NCI-H748 treated with DMSO at 0.1 percent for 48 hours (cell line): ENCODE measurements at regions not wholly inside any gene's neighbourhood (a gene's known extent, or its start where the extent isn't known, plus 50 kb on each side); places are given as distances from the start of the nearest gene placed in this dataset.

Experiments used
- DNase-seq: peaks from one replicate; lab custom pipeline; 2025; lab: John Stamatoyannopoulos, UW

DNA sequence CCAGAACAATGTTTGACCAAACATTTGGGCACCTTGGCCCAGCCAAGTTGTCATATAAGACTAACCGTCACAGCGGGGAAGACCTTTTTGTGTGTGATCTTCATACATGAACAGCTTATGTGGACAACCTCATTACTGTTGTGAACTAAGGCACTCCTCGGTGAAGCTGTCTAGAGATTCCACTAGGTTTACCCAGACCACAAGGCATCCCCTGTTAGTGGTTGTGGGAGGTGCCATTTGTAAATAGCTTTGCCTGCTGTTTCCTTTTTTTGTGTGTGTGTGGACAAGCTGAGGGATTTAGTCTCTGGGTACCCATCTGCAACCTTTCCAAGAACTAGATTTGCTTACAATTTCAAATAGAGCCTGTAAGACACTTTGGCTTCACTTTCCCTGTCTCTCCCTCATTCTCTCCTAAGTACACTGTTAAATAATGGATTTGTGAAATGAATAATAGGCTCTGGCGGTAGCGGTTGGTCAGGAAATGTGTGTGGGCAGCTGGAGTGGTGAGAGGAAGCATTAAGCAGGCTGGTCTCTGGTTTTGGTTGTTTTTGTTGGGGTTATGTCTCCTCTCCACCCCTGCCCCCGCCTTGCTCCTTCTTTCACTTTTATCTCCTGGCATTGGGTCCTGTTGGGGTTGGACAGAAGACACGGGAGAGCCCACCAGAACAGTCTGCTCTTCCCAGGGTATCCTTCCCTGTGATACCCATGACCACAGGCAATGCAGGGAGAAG is 727.6 kb downstream of the VRK1 start:
- no peak for DNase-seq

DNA sequence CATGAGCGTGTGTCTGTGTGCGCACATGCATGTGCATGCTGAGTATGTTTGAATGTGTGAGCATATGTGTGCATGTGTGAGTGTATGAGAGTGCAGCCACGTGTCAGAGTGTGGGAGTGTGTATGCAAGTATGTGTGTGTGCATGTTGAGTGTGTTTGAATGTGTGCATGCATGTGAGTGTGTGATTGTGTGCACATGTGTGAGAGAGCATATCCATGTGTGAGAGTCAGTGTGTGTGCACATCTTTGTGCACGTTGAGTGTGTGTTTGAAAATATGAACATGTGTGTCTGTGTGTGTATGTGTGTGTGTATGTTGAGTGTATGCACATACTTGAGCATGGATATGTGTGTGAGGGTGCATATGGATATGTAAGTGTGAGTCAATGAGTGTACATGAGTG is 730.8 kb downstream of the VRK1 start:
- DNase-seq, result no peak

DNA sequence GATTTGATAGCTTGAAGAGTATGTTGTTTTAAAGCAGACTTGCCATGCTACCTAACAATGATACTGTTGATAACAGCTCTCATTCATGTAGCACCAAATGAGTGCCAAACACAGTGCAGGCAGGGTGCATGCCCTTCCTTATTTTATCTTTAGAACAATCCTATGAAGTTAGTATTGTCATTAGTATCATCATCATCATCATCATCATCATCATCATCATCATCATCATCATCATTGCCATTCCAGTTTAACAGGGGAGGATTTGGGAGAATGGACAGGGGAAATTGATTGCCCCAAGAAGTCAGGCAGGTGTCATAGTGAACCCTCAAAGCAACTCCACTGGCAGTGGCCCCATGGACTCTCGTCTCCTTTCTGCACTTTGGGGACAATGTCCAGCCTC is 734.9 kb downstream of the VRK1 start:
- no peak for DNase-seq

DNA sequence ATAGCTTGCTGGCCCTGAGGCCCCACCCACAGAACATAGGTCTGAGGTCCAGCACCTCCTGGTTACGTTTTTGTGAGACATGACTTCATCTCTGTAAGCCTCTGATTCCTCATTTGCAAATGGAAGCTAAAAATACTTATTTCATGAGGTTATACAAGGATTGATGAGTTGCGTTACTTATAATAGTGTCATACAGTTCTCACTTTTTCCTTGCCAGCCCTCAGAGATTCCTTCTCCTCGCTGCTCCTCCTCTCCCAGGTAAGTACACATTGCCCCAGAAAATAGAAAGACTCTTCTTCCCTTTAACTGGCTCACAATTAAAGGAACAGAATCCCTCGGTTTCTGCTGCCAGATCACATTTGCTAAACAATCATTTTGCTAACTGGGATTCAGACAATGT is 739.2 kb downstream of the VRK1 start:
- DNase-seq, result no peak

DNA sequence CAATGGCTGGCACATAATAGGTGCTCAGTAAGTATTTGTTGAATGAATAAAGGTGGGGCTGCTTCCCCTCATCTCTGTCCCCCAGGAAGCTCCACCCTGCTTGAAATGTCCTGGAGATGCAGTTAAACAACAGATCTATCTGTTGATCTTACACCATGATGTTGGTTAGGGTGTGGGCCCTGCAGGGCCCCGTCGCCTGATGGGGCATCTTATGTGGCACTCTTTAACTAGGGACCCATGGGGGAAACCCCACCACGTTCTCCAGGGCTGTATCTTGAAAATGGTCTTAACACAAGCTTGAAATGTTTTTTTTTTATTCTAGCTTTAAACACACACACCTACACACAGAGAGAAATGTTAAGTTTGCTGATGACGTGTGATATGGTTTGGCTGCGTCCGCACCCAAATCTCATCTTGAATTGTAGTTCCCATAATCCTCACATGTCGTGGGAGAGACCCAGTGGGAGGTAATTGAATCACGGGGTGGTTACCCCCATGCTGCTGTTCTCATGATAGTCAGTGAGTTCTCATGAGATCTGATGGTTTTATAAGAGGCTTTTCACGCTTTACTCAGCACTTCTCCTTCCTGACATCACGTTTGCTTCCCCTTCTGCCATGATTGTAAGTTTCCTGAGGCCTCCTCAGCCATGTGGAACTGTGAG is 741.7 kb downstream of the VRK1 start:
- DNase-seq, result no peak

DNA sequence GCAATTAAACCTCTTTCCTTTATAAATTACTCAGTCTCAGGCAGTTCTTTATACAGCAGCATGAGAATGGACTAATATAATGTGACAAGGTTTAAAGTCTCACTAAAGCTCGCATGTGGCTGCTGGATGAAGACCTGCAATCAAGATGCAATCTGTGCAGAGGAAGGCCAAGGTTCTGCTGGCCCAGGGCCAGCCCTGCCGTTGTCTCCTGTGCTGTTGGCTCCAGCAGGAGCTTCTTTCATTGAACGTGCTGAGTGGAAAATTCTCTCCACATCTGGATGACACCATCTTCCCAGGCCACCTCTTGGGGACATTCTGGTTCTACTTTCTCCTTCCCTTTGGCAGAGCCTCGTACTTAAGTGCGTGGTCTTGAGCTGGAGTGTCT is 742.2 kb downstream of the VRK1 start:
- DNase-seq, result no peak

DNA sequence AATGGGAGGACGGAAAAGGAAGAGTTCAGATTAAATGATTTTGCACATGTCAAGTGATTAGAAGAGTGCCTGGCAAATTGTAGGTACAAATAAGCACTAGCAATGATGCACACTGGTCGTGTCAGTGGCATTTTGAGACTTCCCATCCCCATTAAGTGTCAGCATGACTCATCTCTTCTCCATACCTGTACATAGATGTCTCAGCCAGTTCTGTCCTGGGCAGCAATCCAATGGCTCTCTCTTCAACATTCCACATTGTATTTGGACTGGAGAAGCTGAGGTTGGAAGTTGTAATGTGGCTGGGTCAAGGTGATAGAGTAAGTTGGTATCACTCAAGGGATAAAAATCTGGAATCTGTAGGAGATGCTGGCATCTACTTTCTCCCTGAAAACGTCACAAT is 742.7 kb downstream of the VRK1 start:
- no peak for DNase-seq

DNA sequence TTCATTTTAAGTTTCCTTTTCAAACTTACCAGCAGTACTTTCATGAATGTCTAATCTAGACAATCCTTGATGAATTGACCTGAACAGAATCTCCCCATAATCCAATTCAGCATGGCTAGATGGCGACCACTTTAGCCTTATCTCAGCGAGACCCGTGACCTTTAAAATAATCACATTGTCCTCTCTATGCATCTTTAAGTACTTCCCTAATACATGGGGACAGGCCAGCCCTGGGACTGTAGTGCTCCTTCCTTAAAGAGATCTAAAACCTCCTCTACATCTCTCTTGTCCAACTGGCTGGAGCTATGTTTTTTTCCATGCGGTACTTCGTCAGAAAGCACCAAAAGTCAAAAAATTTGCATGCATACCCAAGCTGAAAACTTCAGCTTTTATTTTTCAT is 746.0 kb downstream of the VRK1 start:
- no peak for DNase-seq

DNA sequence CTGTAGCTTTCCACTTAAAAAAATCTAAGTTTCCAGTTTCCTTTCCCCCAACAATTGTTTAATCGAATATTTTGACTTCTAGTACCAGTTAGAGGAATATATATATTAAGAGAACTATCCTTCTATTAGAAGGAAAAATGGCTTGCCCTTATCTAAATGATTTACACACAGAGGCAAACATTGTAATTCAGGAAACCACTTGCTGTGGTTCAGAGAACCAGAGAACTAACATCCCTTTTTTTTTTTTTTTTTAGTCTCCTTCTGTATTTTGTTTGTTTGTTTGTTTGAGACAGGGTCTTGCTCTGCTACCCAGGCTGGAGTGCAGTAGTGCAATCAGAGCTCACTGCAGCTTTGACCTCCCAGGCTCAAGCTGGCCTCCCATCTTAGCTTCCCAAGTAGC is 746.6 kb downstream of the VRK1 start:
- DNase-seq, result no peak

DNA sequence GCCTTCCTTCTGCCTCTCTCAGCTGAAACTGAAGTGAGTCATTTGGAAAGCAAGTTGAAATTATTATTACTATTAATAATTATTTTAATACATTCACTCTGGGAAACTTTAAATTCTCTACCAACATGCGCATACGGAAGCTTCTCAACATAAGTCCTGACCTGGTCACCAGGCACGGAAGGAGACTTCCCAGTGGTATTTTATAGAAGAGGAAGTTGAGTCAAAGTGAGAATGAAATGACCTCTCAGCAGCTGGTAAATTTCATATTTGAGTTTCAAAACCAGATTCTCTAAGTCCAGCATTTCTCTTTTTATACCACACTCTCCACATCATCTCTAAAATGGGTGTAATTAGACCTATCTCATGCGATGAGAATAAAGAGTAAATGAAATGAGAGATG is 747.4 kb downstream of the VRK1 start:
- no peak for DNase-seq

DNA sequence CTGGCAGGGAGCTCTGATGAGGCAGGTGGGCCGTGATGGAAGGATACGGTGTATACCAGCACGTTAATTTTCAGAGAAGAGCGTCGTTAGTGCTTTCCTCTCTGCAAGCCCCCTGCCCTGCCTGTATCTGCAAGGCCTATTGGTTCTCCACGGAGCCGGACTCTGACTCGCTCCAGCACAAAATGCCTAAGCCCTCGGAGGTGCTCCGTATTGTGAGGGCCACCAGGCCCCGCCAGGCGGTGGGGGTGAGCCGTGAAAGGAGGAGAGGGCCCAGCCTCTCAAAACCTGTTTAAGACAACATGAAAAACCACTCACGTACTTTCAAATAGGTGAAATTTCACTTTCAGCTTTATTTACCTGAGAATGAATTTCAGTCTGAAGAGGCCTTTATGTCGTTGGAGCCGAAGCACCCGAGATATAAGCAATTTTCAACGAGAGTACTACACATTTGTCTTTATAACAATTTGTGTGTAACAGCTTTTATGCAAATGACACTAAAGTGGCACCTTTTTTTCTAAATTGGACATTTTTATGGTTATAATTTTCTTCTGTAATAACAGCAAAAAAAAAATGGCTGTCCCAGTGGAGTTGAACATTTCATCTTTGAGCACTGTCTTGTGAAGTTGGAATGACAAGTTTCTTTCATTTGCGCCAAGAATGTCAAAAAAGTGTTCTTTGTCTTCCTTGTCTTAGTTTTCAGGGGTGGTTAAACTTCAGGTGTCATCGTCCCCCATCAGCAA is 749.5 kb downstream of the VRK1 start:
- no peak for DNase-seq

DNA sequence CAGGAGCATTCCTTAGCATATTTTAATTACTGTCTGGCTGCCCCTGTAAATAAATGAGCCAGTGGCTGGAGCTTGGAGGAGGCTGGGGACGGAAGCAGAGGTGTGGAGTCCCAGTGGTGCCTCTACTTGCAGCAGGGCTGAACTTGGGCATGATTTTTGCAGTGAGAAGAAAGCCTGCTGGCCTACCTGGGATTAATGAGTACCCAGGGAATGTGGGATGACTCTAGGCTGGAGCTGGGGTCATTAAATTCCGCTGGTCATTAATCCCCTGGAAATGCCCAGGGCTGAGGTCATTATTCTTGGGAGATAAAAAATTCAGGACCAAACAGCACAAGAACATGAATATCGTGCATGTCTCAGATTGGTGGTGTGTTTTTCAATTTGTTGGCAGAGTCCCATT is 753.3 kb downstream of the VRK1 start:
- no peak for DNase-seq

DNA sequence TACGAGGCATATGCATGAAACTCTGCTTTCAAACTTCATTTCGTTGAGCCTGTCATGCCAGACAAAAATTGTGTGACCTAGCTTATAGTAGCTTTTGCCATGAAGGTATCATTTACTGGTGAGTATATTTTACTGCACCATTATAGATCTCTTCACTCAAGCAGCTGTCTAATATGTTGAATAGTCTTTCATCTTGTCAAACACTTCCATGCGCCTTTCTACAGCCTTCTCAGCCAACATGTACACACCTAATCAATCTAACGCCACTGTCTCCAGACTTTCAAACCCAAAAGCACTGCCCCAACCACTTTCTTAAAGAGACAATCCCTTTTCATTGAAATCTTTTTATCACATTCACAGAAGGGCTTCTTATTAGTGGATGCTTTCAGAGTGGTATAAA is 757.4 kb downstream of the VRK1 start:
- no peak for DNase-seq

DNA sequence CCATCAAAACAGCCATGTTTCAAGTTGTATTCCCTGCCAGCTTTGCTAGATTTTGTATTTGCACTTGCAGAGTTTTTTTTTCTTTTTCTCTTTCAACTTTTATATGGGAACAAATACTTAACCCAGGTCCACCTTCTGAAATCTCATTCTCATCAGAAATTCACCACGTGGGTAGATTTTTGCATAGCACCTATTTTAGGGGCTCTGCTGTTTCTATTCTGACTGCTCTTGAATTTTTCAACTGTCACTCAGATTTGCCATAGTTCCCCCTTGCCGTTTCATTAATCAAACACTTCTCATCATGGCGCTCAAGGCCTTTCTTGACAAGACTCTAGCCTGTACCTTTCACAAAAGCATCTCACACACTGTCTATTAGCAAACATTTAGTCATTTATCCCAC is 767.2 kb downstream of the VRK1 start:
- DNase-seq, result no peak

DNA sequence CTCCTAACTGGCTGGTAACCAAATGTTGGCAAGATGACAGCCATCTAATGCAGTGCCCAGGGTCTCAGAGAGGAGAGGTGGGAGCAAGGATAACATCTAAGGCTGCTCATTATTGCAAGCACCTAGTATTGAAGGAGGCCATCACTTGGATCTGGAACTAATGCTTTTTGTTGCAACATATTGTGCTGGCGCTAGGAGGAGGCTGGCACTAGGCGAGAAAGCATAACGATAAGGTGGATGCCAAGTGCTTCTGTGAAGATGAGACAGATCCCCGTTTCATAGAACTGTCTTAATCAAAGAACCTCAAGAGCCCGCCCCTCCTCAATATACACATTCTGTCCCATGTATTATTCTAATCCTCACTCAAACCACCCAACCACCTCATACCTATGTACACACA is 774.0 kb downstream of the VRK1 start:
- no peak for DNase-seq

DNA sequence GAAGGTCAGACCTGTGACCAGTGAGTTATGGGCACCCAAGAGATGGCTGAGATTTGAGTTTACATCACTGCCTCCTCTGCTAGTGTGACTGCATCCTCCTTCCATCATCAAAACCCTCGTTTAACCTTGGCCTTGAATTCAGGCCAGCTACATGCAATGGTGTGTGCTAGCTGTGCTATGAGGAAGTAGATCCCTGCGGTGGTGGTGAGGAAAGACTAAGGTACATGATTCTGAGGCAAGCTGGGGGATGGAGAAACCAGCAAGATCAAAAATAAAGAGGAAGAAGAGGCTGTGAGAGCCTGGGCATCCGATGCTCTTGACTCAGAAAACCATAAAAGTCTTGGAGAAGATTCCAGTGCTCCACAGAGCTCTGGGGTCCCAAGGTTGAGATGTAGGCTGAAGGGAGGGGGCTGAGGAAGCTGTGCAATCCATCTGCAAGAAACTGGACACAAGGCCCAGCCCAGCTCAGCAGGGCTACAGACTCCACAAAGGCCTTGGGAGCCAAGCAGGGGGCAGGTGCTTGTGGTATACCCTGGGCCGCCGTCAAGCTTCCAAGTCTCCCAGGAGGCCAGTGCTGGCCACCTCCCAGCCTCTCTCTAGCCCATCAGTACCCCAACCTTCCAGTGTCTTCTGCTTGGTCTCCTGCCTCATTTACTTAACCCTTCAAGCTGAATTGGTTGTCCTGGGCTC is 774.8 kb downstream of the VRK1 start:
- no peak for DNase-seq

DNA sequence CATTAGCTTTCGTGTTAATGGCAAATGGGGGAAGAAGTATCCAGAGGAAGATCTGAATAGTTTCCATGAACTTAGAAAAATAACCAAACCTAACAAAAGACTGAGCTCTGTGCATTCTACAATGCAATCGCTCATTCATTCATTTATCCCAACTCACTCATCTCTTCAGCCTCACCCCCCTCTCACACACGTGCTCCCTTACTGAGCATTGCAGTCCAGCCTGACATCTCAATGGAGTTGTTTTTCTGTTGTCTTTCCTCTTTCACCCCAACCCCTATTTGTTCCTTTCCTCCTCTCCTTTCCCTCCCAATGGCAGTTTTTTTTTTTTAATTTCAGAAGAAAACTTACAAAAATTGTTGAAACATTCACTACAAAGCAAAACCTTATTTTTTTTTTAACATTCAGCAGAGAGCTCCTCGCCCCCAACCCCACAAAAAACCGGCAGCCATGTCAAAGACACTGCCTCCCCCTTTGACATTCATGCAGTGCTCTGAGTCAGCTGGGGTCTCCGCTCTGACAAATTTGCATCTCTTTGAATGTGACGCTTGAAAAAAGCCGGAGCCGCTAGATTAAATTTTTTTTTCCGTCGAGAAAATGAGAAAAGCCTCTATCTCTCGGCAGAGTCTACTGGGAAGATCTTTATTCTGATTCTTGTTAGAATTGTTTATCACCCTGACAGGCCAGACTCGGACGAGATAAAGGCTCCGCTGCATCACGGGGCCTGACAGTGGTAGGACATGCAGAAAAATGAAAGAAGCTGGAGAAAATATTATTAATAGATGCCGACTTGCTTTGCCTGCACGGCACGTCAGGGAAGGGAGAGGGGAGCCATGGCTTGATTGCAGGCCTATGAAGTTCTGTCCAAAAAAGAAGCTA is 775.6 kb downstream of the VRK1 start:
- DNase-seq, result no peak

DNA sequence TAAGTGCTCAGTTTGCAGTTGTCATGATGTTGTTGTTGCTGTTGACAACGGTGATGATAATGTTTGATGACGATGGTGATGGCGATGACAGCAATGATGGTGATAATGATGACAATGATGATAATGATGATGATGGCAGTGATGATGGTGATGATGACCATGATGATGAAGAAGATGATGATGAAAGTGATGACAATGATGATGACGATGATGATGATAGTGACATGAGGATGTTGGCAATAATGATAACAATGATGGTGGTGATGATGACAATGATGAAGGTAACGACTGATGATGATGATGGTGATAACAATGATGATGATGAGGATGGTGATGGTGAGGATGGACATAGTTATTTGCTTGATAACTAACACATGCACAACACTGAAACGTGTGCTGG is 778.5 kb downstream of the VRK1 start:
- DNase-seq, result no peak

DNA sequence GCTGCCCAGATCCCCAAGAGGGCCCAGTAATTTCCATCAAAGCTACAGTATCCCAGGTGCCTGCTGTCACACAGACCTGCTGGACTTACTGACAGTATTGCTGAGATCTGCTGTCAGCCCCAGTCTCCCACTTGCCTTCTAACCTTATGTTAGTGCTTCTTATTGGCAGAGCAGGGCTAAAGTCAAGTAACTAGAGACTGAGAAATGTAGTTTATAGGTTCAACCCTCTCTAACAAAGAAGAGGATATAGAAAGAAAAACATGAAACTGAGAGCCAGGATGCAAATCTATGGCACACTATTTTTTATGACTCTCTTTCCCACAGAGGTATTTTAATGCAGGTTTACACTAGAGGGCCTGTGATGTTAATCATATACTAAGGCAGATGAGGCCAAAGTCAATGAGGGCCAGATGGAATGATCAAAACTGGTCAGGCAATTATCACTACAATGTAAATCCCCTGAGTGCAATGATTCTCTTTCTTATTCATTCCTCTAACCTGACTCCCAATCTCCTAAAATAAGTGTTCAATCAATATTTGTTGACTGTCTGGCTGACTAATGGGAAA is 781.9 kb downstream of the VRK1 start:
- no peak for DNase-seq

DNA sequence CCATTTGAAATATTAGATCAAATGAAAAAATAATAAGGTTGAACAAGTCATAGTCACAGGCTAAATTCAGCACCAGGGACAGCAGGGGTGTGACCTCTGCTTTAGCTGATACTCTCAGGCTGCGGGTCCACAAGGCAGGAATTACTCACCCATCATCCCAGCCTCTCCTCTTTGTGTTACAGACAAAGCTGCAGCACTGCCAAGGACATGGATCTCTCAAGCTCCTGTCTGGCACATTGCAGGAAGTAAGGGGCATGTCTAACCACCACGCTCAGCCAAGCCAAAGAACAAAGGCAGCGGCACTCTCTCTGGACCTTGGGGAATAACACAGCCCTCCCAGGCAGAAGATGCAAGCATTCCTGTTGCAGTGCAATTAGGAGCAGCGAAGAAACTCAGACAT is 783.8 kb downstream of the VRK1 start:
- DNase-seq, result no peak

DNA sequence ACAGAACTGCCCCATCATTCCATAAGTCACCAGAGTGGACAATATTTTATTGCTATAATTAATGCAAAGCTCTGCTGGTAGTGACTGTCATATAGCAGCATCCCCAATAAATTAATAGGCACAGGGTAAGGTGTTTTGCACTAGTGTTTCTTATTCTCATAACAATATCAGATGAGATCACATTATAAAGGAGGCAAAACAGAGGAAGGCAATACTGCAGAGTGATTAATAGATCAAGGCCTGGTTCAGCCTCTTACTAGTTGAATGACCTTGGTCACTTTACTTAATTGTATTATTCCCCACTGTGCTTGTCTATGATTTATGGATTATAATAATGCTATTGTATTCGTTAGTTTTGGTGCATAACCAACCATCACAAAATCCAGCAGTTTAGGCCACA is 784.8 kb downstream of the VRK1 start:
- DNase-seq, result no peak

DNA sequence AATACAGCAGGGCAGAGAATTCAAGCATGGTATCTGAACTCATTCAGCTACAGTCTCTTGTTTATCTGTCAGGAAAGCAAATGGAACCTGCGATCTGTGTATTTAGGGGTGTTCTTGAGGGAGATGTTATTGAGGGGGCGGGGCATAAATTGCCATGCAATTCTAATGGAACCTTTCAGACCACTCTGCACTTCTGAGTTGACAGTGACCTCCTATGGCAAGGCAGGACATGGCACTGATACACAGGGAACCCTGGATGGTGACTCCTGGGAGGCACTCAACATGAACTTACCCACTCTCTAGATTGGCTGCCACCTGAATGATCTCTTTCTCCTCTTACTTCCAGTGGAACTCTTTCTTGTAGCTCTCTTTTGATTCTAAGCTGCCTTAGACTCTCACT is 787.3 kb downstream of the VRK1 start:
- DNase-seq, result no peak
